Ureter (tissue), 1 donor: ENCODE measurements at regions not wholly inside any gene's neighbourhood (a gene's known extent, or its start where the extent isn't known, plus 50 kb on each side); places are given as distances from the start of the nearest gene placed in this dataset.

Experiments used
- DNase-seq: peaks from one replicate; pipeline ENCODE4 v3.0.0-alpha.2; 2020; ENCODE audit warnings: low spot score
- donor health status: DM: yes; HTN: yes; CAD: no.

DNA sequence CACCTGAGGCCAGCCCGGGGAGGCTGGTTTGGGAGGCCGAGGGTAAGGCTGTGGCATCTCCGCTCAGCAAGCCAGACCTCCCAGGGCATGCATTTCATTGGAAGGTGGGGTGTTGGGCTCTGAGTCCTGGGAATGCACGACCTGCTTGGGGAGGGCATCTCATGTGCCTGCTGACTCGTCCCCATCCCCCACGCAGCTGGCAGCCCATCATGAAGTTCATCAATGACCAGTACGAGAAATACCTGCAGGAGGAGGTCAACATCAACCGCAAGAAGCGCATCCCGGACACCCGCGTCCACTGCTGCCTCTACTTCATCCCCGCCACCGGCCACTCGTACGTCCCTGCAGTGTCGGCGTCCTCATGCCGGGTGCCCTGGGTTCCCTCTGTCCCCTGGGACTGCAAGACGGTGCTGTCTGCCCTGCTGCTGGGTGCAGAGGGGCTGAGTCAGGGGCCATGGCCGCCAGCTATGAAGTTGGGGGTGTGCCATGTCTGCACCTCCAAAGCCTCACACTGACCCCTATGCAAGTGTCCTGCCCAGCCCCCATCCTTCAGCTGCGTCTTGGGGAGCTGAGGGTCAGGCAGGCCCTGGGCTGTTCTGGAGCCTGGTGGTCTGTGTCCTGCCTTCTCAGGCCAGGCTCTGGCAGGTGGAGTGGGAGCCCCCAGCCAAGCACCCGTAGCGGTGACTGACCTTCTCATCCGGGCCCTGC lies 347.9 kb downstream of the SEC14L1 start:
- no peak for DNase-seq

DNA sequence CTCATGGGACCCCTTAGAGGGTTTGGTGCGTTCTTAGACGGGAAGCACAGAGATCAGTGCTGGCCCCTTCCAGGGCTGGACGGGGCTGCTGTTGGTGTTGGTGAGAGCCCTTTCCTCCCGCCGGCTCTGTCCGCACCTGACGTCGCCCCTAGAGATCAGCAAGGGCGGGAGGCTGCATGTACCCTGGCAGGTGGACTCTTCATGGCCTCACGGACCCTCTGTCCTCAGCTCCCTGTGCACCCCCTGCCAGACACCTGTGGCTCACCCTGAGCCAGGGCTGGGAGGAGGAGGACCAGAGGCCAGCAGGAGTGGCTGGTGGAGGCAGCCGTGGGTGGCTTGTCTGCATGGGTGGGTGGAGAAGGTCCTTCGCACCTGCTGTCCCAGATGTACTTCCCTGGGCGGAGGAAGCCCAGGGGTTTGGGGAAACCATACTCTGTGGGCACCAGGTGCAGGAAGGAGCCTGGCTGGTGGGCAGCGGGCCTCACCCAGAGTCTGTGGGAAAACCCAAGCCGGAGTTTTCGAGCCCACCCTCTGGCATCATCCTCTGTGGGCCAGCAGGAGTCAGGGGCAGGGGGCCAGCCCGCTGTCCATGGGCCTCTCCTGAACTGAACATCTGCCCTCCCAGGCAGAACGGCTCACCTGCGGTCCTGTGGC lies 348.6 kb downstream of the SEC14L1 start:
- DNase-seq, result no peak

DNA sequence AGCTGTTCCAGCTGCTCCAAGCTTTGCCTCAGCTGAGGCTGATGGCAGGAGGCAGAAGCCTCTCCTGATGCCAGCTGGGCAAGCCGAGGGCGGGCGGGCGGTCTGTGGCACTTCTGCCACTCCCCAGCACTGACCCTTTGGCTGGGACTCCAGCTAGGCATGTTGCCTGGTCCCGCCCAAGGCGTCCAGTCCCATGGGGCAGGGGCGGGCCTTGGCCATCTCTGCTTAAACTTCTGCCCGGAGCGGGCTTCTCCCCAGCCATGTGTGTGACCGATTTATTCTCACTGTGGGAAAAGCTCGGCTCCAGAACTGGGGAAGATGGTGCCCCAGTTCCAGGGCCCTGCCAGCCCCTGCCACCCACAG lies 349.1 kb downstream of the SEC14L1 start:
- peak; percentile 86 for DNase-seq

DNA sequence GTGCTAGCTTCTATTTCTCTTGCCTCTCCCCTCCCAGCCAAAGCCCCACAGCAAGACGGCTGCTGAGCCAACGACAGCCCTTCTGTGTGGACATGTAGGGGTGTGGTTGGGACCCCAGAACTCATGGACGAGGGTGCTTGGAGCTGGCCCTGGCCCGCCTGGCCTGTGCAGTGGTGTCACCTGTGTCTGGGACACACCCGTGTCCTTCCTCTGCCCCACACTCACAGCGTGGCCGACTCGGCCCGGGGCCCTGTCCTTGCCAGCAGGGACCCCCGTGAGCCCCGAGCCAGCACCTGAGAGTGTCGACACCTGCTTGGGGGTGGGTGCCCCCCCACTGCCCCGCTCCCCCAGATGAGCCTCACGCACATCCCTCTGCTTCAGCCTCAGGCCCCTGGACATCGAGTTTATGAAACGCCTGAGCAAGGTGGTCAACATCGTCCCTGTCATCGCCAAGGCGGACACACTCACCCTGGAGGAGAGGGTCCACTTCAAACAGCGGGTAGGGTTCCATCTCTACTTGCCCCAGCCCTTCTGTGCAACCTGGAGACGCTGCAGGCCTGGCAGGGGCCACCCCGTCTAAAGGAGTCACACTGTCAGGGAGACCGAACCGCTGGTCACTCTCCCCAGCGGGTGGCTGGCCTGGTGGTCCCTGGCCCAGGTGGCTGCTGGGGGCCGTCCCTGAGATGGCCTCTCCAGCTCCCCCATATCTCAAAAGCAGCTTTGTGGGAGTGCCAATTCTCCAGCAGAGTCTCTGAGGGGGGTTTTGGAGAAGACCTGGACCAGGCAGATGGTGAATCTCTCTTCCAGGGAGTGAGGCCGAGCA lies 349.8 kb downstream of the SEC14L1 start:
- DNase-seq, result no peak

DNA sequence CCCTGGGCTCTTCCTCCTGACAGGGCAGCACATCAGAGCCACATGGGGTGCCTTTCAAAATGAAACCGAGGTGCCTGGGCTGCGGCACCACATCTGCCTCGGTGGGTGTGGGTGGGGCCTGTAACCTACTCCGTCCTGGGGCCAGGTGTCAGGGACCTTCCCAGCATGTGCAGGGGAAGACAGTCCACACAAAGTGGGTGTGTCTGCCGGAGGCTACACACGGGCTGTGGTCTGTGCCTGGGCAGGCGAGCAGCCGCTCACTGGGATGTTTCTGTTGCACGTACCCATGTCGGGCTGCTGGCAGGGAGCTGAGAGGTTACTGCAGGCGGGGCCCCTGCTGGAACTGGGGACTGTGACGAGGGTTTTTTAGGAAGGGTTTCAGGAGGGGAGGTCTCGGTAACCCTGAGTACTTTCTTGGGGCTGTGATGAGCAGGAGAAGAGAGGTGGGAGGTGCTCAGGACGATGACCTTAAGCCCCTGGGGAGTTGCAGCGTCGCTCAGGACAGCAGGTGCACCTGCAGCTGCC lies 351.2 kb downstream of the SEC14L1 start:
- no peak for DNase-seq

DNA sequence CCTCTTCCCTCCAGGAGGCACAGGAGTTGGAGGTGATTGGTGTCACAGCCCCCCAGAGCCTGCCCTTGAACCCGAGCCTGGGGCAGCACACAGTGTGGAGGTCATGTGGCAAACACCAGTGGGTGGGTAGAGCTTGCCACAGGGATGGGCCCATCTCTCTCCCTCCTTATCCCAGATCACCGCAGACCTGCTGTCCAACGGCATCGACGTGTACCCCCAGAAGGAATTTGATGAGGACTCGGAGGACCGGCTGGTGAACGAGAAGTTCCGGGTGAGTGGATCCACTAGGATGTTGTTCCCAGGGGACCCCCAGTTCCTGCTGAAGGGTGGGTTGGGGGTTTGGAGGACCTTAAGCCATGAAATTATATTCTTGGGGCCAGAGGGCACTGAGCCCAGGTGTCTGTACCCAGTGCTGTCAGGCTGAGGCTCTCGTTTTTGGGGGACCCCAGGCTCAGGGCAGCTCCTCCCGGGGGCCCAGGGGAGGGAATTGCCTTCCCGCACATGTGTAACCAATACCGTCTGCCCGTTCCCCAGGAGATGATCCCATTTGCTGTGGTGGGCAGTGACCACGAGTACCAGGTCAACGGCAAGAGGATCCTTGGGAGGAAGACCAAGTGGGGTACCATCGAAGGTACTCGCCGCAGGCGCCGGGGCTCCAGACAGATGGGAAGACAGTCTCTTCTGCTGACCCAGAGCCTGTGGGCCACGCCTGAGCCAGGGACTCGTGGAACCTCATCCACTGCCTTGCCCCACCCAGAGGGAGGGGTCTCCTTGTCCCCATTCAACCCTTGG lies 351.9 kb downstream of the SEC14L1 start:
- DNase-seq, result no peak

DNA sequence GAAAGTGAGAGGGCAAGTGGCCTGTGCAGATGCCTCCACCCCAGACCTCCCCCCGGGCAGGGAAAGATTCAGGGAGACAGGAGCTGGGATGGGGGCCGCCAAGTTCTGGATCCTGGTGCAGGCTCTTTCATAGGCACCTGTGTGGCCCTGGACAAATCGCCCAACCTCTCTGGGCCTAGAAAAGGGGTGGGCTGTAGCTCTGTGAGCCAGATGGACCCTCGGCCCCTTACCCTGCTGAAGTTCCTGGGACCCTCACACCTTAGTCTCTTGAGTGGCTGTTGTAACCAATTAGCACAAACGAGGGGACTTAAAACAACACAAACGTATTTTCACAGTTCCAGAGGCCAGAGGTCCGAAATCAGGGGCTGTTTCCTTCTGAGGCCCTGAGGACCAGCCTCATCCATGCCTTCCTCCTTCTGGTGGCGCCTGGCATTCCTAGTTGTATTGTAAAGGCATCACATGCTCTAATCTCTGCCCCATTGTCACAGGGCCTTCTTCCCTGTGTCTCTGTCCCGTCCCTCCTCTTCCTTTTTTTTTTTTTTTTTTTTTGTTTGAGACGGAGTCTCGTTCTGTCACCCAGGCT lies 352.6 kb downstream of the SEC14L1 start:
- DNase-seq, result no peak

DNA sequence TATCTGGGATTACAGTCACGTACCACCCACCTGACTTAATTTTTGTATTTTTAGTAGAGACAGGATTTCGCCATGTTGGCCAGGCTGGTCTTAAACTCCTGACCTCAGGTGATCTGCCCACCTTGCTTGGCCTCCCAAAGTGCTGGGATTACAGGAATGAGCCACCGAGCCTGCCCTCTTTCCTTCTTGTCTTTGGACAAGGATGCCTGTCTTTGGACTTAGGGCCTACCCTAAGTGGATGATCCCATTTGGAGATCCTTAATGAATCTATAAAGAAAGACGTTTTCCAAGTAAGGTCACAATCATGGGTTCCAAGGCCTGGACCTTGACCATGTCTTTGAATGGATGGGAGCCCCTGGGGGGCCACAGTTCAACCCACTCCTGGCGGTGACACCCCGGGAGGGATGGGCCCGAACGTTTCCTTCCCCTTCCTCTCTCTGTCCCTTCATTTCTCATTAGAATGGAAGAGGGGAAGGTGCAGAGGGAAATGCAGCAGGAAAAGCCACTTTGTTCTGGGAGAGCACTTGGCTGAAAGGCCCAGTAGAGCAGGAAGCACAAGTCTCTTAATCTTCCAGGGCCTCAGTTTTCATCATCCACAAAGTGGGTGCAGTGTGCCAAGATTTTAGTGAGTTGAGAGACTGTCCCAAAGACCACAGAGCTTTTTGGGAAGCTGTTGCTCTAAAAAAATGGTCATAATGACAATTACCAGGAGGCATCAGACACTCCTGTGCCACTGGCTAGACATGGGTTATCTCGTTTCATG lies 353.3 kb downstream of the SEC14L1 start:
- DNase-seq, result no peak

DNA sequence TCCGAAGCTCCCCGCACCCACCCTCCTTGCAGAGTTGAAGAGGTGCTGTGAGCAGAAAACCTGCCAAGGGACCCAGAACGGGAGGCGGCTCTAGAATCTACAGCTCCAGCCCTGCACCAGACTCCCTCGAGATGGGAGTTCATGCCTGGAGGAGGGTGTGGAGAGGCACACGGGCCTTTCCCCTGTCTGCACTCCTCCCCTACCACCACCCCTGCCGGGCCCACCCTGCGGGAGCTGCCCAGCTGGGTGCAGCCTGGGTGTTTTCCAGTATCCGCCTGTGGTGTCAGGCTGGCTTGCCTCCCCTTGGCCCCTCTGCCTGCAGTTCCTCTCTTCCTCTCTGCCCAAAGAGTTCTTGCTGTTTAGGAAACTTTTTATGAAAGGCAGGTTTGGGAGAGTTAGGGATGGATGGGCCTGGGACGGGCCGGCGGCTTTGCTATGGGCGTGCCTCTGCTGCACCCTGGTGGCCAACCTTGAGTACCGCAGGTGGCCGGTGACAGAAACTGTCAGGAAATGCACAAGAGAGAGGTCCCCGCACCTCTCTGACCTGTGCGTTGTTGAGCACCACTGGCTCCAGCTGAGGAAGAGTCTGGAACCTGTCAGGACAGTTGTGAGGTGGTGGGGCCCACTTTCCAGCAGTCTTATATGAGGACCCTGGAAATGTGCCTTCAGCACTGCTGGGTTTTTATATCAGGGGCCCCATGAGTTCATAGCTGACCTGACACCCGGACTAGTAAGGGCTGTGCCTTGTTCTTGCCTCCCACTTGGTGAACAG lies 354.1 kb downstream of the SEC14L1 start:
- DNase-seq, result peak; percentile 86

DNA sequence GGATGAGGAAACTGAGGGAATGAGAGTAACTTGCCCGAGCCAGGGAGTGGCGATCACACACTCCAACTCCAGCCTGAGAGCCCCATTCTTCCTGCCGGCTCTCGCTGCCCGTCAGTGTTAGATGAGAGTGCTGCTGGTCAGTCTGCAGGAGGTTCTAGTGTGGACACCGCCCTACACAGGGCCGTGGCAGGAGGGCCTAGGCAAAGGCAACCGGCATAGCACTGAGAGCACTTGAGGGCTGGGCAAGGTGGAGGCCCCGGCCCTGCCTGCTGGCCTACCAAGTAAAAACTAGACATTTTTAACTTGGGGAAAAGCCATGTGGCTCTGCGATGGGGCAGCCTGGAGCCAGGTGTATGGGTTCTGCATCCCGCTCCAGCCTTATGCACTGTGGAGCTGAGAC lies 354.8 kb downstream of the SEC14L1 start:
- no peak for DNase-seq

DNA sequence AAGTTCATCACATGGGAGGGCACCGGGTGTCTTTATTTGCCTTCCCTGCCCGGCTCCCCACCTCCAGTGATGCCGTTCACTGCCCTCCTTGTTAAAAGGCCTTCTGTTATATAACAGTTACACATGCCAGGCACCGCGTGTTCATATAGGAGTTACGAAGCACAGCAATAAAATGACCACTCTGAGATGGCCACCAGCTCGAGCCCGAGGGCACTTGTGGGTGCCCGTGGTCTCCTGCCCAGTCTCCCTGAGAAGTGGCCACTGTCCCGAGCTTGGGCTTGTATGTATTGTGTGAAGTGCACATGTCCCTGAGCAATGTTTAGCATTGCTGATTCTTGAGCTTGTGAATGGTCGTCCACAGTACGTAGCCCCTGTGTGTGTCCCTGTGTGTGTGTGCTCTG lies 355.6 kb downstream of the SEC14L1 start:
- no peak for DNase-seq

DNA sequence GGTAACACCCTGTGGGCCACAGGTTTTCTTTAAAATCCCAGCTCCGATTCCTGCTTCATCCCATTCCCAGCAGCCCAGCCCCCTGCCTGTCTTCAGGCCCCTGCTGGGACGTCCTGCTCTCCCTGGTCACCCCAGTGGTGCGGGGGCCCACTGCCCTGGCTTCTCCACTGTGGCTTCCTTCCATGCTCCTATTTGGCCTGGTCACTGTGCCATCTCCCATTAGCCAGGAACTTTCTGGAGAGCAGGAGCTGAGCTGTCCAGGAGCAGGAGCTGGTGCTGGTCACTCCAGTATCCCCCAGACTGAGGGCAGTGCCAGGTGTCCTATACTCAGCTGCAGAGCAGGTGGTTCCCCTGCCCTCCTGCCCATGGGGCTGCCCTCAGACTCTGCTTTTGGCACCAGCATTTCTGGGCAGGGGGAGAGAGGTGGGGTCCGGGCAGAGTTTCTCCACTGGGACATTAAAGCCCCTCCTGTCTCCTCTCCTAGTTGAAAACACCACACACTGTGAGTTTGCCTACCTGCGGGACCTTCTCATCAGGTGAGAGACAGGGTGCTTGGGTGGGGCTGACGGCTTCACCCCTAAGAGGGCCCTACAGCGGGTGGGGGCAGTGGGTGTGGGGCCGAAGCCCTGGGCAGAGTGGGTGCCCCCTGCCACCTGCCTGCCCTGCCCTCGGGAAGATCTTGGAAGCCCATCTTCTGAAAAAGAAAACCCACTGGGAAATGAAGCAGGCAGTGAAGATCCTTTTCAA lies 356.2 kb downstream of the SEC14L1 start:
- peak; percentile 41 for DNase-seq

DNA sequence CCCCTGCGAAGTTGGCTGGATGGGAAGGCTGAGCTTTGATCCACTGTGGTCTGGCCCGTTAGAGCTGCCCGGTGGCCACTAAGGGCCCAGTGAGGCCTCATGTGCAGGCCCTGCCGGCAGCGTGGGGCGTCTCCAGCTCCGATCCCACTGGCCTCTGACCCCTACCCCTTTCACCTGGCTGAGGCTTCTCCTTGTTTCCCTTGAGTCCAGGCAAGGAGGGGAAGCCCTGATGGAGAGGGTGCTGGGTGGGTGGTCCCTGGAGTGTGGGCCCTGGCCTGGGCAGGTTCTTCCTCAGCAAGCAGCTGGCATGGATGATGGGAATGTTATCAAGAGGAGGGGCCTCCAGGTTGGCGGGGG lies 356.8 kb downstream of the SEC14L1 start:
- peak; percentile 35 for DNase-seq

DNA sequence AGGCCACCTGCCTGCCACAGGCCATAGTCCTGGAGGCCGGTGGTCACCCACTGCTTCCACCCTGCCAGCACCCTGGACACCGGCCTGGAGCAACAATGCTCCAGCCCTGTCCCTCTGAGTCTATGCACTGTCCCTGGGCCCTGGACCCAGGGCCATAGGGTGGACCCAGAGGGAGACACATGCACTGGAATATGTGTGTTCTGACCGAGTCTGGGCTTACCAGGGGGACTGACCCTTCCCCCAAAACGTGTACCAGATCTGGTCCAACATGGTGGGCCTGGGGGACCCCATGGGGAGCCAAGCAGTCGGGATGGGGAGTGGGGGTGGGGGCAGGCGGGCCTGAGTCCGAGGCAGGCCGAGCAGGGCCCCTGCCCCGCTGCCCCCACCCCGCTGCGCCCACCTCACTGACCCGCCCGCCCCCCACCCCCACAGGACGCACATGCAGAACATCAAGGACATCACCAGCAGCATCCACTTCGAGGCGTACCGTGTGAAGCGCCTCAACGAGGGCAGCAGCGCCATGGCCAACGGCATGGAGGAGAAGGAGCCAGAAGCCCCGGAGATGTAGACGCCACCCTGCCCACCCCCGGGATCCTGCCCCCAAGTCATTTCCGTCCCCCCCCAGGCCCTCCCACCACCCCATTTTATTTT lies 357.4 kb downstream of the SEC14L1 start:
- peak; percentile 40 for DNase-seq

DNA sequence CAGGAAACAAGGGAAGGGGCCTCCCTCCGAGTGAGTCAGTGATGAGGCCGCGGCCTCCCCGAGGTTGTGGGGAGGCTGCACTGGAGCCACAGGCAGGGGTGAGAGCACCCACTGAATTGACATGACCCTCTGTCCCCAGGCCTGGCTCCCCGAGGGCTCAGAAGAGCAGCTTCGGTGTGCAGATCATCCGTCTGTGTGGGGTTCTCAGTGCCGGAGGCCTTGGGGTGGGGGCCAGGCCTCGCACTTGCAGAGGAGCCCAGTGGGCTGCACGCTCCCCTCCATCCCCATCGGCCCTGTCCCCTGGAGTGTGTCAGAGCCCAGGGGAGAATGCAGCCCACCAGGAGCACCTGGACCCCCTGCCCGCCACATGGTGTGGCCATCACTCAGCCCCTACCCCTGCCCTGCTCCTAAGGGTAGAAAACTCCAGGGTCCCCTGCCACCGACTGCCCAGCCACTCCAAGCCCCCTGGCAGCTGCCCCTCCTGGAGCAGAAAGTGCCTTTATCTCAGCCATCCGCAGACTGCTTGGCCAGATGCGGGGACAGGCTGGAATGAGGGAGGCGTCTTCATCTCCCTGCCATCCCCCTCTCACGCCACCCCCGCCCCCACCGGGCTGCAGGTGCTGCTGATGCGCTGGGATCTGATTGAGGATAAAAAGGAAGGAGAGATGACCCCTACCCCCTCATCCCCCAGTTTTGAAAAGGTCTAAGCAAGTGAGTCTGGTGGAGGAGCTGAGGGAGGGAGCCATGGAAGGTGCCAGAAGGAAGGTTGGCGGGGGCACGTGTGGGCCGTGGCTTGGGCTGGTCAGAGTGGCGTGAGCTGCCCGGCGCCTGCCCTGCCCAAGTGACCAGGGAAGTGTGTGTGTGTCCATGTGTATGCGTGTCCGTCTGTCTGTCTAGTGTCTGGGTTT lies 358.3 kb downstream of the SEC14L1 start:
- DNase-seq, result peak; percentile 42

DNA sequence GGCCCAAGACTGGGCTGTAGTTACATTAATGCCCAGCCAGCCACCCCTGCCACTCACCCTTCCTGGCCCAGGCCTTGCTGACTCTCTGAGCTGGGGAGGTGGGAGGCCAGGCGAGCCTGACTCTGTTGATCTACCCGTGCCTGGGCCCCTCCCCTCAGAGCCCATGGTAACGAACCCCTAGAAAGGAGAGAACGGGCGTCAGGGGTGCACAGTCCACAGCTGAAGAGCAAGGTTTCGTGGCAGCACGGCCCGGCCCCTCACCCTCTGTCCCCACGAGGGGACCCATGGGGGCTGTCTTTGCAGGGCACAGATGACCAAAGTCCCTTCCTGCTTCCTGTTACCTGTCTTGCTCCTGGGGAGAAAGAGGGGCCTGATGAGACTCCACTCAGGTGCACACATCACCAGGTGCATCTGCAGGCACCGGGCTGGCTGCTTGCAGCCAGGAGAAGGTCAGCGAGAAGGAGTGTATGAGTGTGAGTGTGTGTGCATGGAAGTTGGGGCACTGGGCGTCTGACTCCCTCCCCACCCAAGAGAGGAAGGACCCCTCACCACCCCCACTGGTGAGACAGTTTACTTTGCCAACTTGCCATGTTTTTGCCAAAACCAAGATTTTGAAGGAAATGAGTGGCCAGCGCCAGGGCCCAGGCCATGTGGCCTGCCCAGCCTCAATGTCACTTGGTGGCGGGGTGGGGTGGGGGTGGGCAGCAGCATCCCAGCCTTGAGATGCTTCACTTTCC lies 359.1 kb downstream of the SEC14L1 start:
- peak; percentile 41 for DNase-seq

DNA sequence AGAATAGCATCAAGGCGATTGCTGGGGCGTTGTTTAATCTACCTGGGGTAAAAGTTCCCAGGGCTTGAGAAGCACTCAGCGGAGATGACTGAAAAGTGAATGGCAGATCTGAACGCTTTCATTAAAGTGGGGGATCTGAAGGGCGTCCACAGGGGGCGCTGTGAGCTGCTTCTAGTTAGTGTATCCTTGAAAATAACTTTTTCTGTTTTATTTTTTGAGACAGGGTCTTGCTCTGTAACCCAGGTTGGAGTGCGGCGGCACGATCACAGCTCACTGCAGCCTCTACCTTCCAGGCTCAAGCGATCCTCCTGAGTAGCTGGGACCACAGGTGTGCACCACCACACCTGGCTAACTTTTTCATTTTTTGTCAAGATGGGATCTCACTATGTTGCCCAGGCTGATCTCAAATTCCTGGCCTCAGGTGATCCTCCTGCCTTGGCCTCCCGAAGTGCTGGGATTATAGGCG lies 360.4 kb downstream of the SEC14L1 start:
- peak; percentile 41 for DNase-seq
